DND-41 (cell line): ENCODE measurements at regions not wholly inside any gene's neighbourhood (a gene's known extent, or its start where the extent isn't known, plus 50 kb on each side); places are given as distances from the start of the nearest gene placed in this dataset.

Experiments used
- EZH2 ChIP-seq: IDR thresholded peaks from 3 replicates; pipeline ENCODE4 v1.6.1; 2012; ENCODE audit warnings: borderline replicate concordance, low read depth, mild to moderate bottlenecking, moderate library complexity, low read length, inconsistent platforms; ENCODE audit not compliant: severe bottlenecking
- TF ChIP-seq, protein P1 (sequence below): IDR thresholded peaks from 2 replicates; pipeline ENCODE4 v1.5.1; 2012; ENCODE audit warnings: borderline replicate concordance, low read length, moderate library complexity, mild to moderate bottlenecking; ENCODE audit not compliant: poor library complexity, severe bottlenecking; ENCODE audit errors: extremely low read depth

- TF ChIP-seq, protein P1, sequence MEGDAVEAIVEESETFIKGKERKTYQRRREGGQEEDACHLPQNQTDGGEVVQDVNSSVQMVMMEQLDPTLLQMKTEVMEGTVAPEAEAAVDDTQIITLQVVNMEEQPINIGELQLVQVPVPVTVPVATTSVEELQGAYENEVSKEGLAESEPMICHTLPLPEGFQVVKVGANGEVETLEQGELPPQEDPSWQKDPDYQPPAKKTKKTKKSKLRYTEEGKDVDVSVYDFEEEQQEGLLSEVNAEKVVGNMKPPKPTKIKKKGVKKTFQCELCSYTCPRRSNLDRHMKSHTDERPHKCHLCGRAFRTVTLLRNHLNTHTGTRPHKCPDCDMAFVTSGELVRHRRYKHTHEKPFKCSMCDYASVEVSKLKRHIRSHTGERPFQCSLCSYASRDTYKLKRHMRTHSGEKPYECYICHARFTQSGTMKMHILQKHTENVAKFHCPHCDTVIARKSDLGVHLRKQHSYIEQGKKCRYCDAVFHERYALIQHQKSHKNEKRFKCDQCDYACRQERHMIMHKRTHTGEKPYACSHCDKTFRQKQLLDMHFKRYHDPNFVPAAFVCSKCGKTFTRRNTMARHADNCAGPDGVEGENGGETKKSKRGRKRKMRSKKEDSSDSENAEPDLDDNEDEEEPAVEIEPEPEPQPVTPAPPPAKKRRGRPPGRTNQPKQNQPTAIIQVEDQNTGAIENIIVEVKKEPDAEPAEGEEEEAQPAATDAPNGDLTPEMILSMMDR: no peak
- TF ChIP-seq EZH2: no peak
Measured at GRCh38 chr4:57243076-57243475, 132.9 kb upstream of the IGFBP7 start.
